Endothelial cell of umbilical vein (primary cell): ENCODE measurements at regions not wholly inside any gene's neighbourhood (a gene's known extent, or its start where the extent isn't known, plus 50 kb on each side); places are given as distances from the start of the nearest gene placed in this dataset.

ENCODE experiments used
- BruUV-seq: library from RNA; stranded (reverse); fragments of 400-500 nt; replicated peaks from 2 replicates; lab custom pipeline; 2021; lab: Mats Ljungman, UMichigan
- CTCF ChIA-PET: fragments of 300-600, 350-600 bp; sonication (Branson Sonifier 250); formaldehyde crosslinking; loops from one replicate; lab custom pipeline; 2021; ENCODE audit warnings: antibody characterized with exemption, inconsistent platforms; lab: Charles Lee
- POLR2A ChIA-PET: fragments of 300-600, 350-600 bp; sonication (Branson Sonifier 250); formaldehyde crosslinking; loops from one replicate; lab custom pipeline; 2021; ENCODE audit warnings: antibody characterized with exemption, inconsistent platforms; lab: Charles Lee
- DNase-seq: peaks from one replicate; pipeline ENCODE4 v3.0.0-alpha.2; 2011; ENCODE audit warnings: low read depth, low spot score
- FAIRE-seq: peaks from 2 replicates; lab custom pipeline; 2011; peaks lifted over from hg19 to GRCh38; lab: Jason Lieb, UNC
- H2AFZ ChIP-seq: 2 replicates; pipeline ENCODE4 v1.6.0; 2012; ENCODE audit warnings: low read depth, low read length, control low read depth, inconsistent platforms
- H3K27ac ChIP-seq: 2 replicates; pipeline ENCODE4 v1.5.1; 2011; ENCODE audit warnings: low read depth, mild to moderate bottlenecking, control low read depth, low read length, moderate library complexity; ENCODE audit not compliant: insufficient read depth
- H3K27me3 ChIP-seq, 2 experiments: 2 replicates each; pipeline versions ENCODE4 v1.6.0 to v1.6.1; 2011; ENCODE audit warnings: low read length in 2 of 2, mixed read lengths in 1 of 2; ENCODE audit not compliant: control insufficient read depth in 2 of 2, insufficient read depth in 2 of 2
- H3K36me3 ChIP-seq, 2 experiments: 2 replicates in 1 of 2; 3 replicates in 1 of 2; pipeline ENCODE4 v1.5.1; 2011; ENCODE audit warnings: low read length in 2 of 2, mild to moderate bottlenecking in 1 of 2, moderate library complexity in 1 of 2; ENCODE audit not compliant: control insufficient read depth in 2 of 2, insufficient read depth in 2 of 2; ENCODE audit errors: extremely low read depth in 1 of 2
- H3K4me1 ChIP-seq: 3 replicates; pipeline ENCODE4 v1.5.1; 2011; ENCODE audit warnings: mild to moderate bottlenecking, low read length; ENCODE audit not compliant: control insufficient read depth, insufficient read depth; ENCODE audit errors: extremely low read depth
- H3K4me2 ChIP-seq: 2 replicates; pipeline ENCODE4 v1.6.1; 2011; ENCODE audit warnings: low read length, control low read depth, mixed read lengths; ENCODE audit not compliant: insufficient read depth
- H3K4me3 ChIP-seq, 3 experiments: fragments of 200-600 bp in 1 of 3; sonication (generic), shearing (Covaris generic) in 1 of 3; replicated peaks in 1 of 3; 2 replicates each; pipeline ENCODE4 v1.5.1; 2011 to 2016; ENCODE audit warnings: control low read depth in 3 of 3, low read length in 3 of 3, mild to moderate bottlenecking in 2 of 3, inconsistent platforms in 1 of 3, low read depth in 1 of 3, moderate library complexity in 1 of 3; ENCODE audit not compliant: insufficient read depth in 1 of 3
- H3K79me2 ChIP-seq: 2 replicates; pipeline ENCODE4 v1.6.0; 2012; ENCODE audit warnings: low read length, inconsistent platforms; ENCODE audit not compliant: control insufficient read depth, insufficient read depth
- H3K9ac ChIP-seq: replicated peaks from 2 replicates; pipeline ENCODE3; 2011; ENCODE audit warnings: low read length, control low read depth; ENCODE audit not compliant: insufficient read depth; ENCODE audit errors: extremely low read depth
- H3K9me1 ChIP-seq: replicated peaks from 3 replicates; pipeline ENCODE4 v1.6.0; 2011; ENCODE audit warnings: mild to moderate bottlenecking, low read length; ENCODE audit not compliant: control insufficient read depth, insufficient read depth; ENCODE audit errors: extremely low read depth
- H3K9me3 ChIP-seq: replicated peaks from 2 replicates; pipeline ENCODE4 v1.5.1; 2012; ENCODE audit warnings: low read length, inconsistent platforms; ENCODE audit not compliant: control insufficient read depth, insufficient read depth
- H4K20me1 ChIP-seq: replicated peaks from 2 replicates; pipeline ENCODE3; 2011; ENCODE audit warnings: mild to moderate bottlenecking, low read length; ENCODE audit not compliant: control insufficient read depth, insufficient read depth; ENCODE audit errors: extremely low read depth
- CTCF ChIP-seq, 2 donors: IDR thresholded peaks; 1 replicate in 1 of 2; 2 replicates in 1 of 2; pipeline ENCODE4 v1.5.1; 2011; ENCODE audit warnings: low read length in 2 of 2, mild to moderate bottlenecking in 2 of 2, moderate library complexity in 2 of 2, control low read depth in 1 of 2, inconsistent platforms in 1 of 2, low read depth in 1 of 2; ENCODE audit not compliant: insufficient read depth in 1 of 2; ENCODE audit errors: extremely low read depth in 1 of 2
- EZH2 ChIP-seq: IDR thresholded peaks from 2 replicates; pipeline ENCODE4 v1.6.1; 2012; ENCODE audit warnings: borderline replicate concordance, low read depth, mild to moderate bottlenecking, moderate library complexity, low read length, inconsistent platforms; ENCODE audit not compliant: severe bottlenecking
- FOS ChIP-seq: IDR thresholded peaks from 2 replicates; pipeline ENCODE4 v1.6.1; 2011; ENCODE audit warnings: mild to moderate bottlenecking, low read length, moderate library complexity, borderline replicate concordance; ENCODE audit not compliant: insufficient read depth
- GATA2 ChIP-seq: IDR thresholded peaks from 2 replicates; pipeline ENCODE4 v1.7.0; 2011; ENCODE audit warnings: low read depth, mild to moderate bottlenecking, moderate library complexity, mixed read lengths, low read length; ENCODE audit not compliant: insufficient read length, insufficient read depth
- JUN ChIP-seq: IDR thresholded peaks from 2 replicates; pipeline ENCODE4 v1.6.1; 2011; ENCODE audit warnings: borderline replicate concordance, low read depth; ENCODE audit not compliant: insufficient read length, insufficient read depth
- MAX ChIP-seq: IDR thresholded peaks from 2 replicates; pipeline ENCODE4 v1.6.1; 2011; ENCODE audit not compliant: insufficient read depth, insufficient read length
- MYC ChIP-seq: IDR thresholded peaks from one replicate; pipeline ENCODE4 v1.6.1; 2011; ENCODE audit warnings: mild to moderate bottlenecking, low read depth, low read length
- POLR2A ChIP-seq: IDR thresholded peaks from 2 replicates; pipeline ENCODE4 v1.6.1; 2012; ENCODE audit warnings: low read depth, mild to moderate bottlenecking, control low read depth, low read length
- POLR2AphosphoS5 ChIP-seq: IDR thresholded peaks from 2 replicates; pipeline ENCODE4 v1.6.1; 2012; ENCODE audit warnings: low read depth, mild to moderate bottlenecking, control low read depth, low read length, moderate library complexity; ENCODE audit not compliant: insufficient read depth
- dilution Hi-C: fragments of 300-500 bp; cut with MboI; formaldehyde crosslinking; loops from one replicate; pipeline ENCODE4 v1.15.0; 2019; ENCODE audit warnings: low sequenced_read_pairs; ENCODE audit not compliant: extremely low pct_ligation_motif_present
- intact Hi-C: fragments of 100-400 bp; cut with micrococcal nuclease; formaldehyde crosslinking; loops from one replicate; pipeline ENCODE4 v1.10.0; 2022

DNA sequence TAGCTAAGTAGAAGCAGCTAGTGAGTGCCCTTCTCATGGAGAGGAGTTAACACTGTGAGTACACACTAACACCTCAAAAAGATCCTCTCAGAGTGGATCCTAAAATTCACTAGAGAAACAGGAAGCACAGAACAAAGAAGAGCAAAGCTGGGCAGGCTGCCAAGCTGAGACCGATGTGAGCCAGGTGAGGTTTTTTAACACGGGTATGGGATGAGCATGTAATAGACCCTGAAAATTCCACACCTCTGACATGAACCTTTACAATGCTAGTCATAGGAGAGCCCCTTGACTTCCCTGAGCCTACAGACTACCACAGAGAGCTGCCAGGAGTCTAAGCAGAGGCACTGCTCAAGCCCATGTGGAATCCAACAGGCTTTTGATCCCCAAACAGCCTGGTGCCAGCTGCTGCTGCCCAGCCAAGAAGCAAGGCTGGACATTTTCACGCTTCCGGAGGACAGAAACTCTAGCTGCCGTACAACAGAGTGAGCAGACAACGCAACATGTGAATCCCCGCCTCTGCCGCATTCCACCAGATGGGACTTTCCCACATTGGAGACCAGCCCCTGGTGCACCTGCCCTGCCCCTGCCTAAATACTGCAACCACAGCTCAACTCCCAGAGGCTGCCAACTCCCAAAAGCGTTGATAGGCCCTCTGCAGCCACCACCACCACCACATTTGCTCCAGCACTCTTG is 280.8 kb downstream of the CDH10 start:
- no peaks in the 10 kb centered on the region for H4K20me1 ChIP-seq
- TF ChIP-seq CTCF (IDR thresholded peaks at IDR 0.05; ENCODE audit: extremely low read depth in 1 of 2, insufficient read depth in 1 of 2, low read depth in 1 of 2, low read length in 2 of 2) (no peak), GATA2 (no peak), MYC (no peak)
- H3K27ac ChIP-seq: no peak overlapping the region
- DNase-seq (no peak), FAIRE-seq (no peak)
- ChIA-PET POLR2A (no interaction called here), CTCF (no interaction called here)
- no peaks in the 10 kb centered on the region for H3K9me1 ChIP-seq
- no TSS peak for BruUV-seq
- H3K4me2 ChIP-seq: no peak overlapping the region
- no peaks in the 10 kb centered on the region for H3K36me3 ChIP-seq
- intact Hi-C loops (no loop called here), dilution Hi-C loops (no loop called here)
- H3K27me3 ChIP-seq: no peaks in the 10 kb centered on the region
- peaks cover 4% of the 10 kb centered on the region for H3K9me3 ChIP-seq
- no peaks in the 10 kb centered on the region for H3K4me1 ChIP-seq
- no peaks in the 10 kb centered on the region for H3K79me2 ChIP-seq
- no peak overlapping the region for H3K9ac ChIP-seq
- H3K4me3 ChIP-seq: no peak overlapping the region
- no peak overlapping the region for H2AFZ ChIP-seq

- ChIA-PET CTCF (no interaction called here), POLR2A (no interaction called here)
- Histone ChIP-seq H3K27me3 (no peaks in the 10 kb centered on the region), H3K79me2 (no peaks in the 10 kb centered on the region), H3K9me1 (no peaks in the 10 kb centered on the region), H3K9ac (no peak overlapping the region), H3K4me2 (no peak overlapping the region), H3K27ac (no peak overlapping the region), H3K9me3 (peaks cover 4% of the 10 kb centered on the region), H3K4me3 (no peak overlapping the region), H4K20me1 (no peaks in the 10 kb centered on the region), H3K36me3 (no peaks in the 10 kb centered on the region), H3K4me1 (no peaks in the 10 kb centered on the region), H2AFZ (no peak overlapping the region)
- intact Hi-C loops: no loop called here
- no peak for TF ChIP-seq MYC
- TF ChIP-seq JUN: no peak
- TF ChIP-seq POLR2AphosphoS5: no peak
- no peak for TF ChIP-seq GATA2
- TF ChIP-seq EZH2: no peak
- TF ChIP-seq CTCF (IDR thresholded peaks at IDR 0.05; ENCODE audit: extremely low read depth in 1 of 2, insufficient read depth in 1 of 2, low read depth in 1 of 2, low read length in 2 of 2): no peak
- no peak for TF ChIP-seq MAX
- no peak for TF ChIP-seq FOS
- TF ChIP-seq POLR2A: no peak
- dilution Hi-C loops: no loop called here
- DNase-seq (no peak), FAIRE-seq (no peak)
- no TSS peak for BruUV-seq
These were observed 280.1 kb downstream of the CDH10 start for GRCh38 chr5:24364711-24365110.
